ENCODE measurements at regions not wholly inside any gene's neighbourhood (a gene's known extent, or its start where the extent isn't known, plus 50 kb on each side); places are given as distances from the start of the nearest gene placed in this dataset.
"Not testable (repeated sequence)": the region's sequence is repeated elsewhere in the genome, so short reads cannot be mapped to it uniquely, and the experiment has no call there.

DNA sequence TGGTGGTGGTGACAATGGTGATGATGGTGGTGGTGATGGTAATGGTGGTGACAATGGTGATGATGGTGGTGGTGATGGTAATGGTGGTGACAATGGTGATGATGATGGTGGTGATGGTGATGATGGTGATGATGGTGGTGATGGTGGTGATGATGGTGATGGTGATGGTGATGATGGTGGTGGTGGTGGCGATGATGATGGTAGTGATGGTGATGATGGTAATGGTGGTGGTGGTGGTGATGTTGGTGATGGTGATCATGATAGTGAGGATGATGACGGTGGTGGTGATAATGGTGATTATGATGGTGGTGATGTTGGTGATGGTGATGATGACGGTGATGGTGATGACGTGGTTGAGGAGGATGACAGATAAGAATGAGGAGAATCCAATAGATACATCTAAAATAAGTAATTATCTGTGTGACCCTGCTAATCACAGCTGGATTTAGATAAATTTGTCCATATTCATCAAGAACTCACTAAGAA lies 170.7 kb upstream of the SFSWAP start:
- Histone ChIP-seq H3K36me3 (ENCODE audit: control insufficient read depth in 2 of 2, extremely low read depth in 1 of 2, insufficient read depth in 2 of 2, low read length in 2 of 2) (no peaks in the 10 kb centered on the region), H3K9me3 (ENCODE audit: control insufficient read depth, low read depth, low read length) (peaks cover 16% of the 10 kb centered on the region), H4K20me1 (ENCODE audit: control insufficient read depth, extremely low read depth, insufficient read depth, low read length) (no peaks in the 10 kb centered on the region), H3K4me1 (ENCODE audit: control insufficient read depth, extremely low read depth, insufficient read depth, low read length) (no peaks in the 10 kb centered on the region), H3K4me2 (ENCODE audit: control insufficient read depth, extremely low read depth, insufficient read depth, low read depth, low read length) (no peak overlapping the region), H2AFZ (ENCODE audit: control insufficient read depth, low read length) (no peak overlapping the region), H3K27ac (ENCODE audit: control insufficient read depth, insufficient read depth, low read length) (no peak overlapping the region), H3K4me3 (ENCODE audit: control insufficient read depth in 2 of 3, extremely low read depth in 1 of 3, insufficient read depth in 2 of 3, low read depth in 1 of 3, low read length in 3 of 3) (no peak overlapping the region), H3K9ac (ENCODE audit: control insufficient read depth, extremely low read depth, insufficient read depth, low read length) (no peak overlapping the region), H3K27me3 (ENCODE audit: control insufficient read depth, extremely low read depth, insufficient read depth, low read length) (no peaks in the 10 kb centered on the region), H3K79me2 (ENCODE audit: control insufficient read depth, insufficient read depth, low read length) (no peaks in the 10 kb centered on the region), H3K9me1 (ENCODE audit: control insufficient read depth, extremely low read depth, insufficient read depth, low read length) (no peaks in the 10 kb centered on the region)
- DNase-seq (ENCODE audit: low read depth, low spot score) (no peak), FAIRE-seq (no peak)
- dilution Hi-C loops (cut with MboI; ENCODE audit: extremely low pct_ligation_motif_present, low sequenced_read_pairs): no loop called here
- TF ChIP-seq, protein P1, sequence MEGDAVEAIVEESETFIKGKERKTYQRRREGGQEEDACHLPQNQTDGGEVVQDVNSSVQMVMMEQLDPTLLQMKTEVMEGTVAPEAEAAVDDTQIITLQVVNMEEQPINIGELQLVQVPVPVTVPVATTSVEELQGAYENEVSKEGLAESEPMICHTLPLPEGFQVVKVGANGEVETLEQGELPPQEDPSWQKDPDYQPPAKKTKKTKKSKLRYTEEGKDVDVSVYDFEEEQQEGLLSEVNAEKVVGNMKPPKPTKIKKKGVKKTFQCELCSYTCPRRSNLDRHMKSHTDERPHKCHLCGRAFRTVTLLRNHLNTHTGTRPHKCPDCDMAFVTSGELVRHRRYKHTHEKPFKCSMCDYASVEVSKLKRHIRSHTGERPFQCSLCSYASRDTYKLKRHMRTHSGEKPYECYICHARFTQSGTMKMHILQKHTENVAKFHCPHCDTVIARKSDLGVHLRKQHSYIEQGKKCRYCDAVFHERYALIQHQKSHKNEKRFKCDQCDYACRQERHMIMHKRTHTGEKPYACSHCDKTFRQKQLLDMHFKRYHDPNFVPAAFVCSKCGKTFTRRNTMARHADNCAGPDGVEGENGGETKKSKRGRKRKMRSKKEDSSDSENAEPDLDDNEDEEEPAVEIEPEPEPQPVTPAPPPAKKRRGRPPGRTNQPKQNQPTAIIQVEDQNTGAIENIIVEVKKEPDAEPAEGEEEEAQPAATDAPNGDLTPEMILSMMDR (optimal IDR thresholded peaks at IDR 0.05 in 1 of 3, IDR thresholded peaks at IDR 0.05 in 1 of 3, conservative IDR thresholded peaks at IDR 0.05 in 1 of 3; ENCODE audit: extremely low read depth in 1 of 3, insufficient read depth in 2 of 3, low read length in 3 of 3): no peak
- TF ChIP-seq EZH2 (IDR thresholded peaks at IDR 0.05; ENCODE audit: low read length): no peak

DNA sequence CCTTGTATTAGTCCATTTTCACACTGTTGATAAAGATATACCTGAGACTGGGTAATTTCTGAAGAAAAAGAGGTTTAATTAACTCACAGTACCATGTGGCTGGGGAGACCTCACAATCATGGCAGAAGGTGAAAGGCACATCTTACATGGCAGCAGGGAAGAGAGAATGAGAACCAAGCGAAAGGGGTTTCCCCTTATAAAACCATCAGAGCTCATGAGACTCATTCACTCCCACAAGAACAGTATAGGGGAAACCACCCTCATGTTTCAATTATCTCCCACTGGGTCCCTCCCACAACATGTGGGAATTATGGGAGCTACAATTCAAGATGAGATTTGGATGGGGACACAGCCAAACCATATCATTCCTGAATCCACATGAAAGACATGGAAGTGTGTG lies 169.4 kb upstream of the SFSWAP start:
- H3K27ac ChIP-seq (ENCODE audit: control insufficient read depth, insufficient read depth, low read length); H3K9ac ChIP-seq (ENCODE audit: control insufficient read depth, extremely low read depth, insufficient read depth, low read length); H3K9me1 ChIP-seq (ENCODE audit: control insufficient read depth, extremely low read depth, insufficient read depth, low read length); DNase-seq (ENCODE audit: low read depth, low spot score); H3K4me2 ChIP-seq (ENCODE audit: control insufficient read depth, extremely low read depth, insufficient read depth, low read depth, low read length); H3K4me1 ChIP-seq (ENCODE audit: control insufficient read depth, extremely low read depth, insufficient read depth, low read length); H2AFZ ChIP-seq (ENCODE audit: control insufficient read depth, low read length); H3K27me3 ChIP-seq (ENCODE audit: control insufficient read depth, extremely low read depth, insufficient read depth, low read length); dilution Hi-C loops (cut with MboI; ENCODE audit: extremely low pct_ligation_motif_present, low sequenced_read_pairs); H3K4me3 ChIP-seq (ENCODE audit: control insufficient read depth in 2 of 3, extremely low read depth in 1 of 3, insufficient read depth in 2 of 3, low read depth in 1 of 3, low read length in 3 of 3); H3K79me2 ChIP-seq (ENCODE audit: control insufficient read depth, insufficient read depth, low read length); FAIRE-seq; H4K20me1 ChIP-seq (ENCODE audit: control insufficient read depth, extremely low read depth, insufficient read depth, low read length); H3K36me3 ChIP-seq (ENCODE audit: control insufficient read depth in 2 of 2, extremely low read depth in 1 of 2, insufficient read depth in 2 of 2, low read length in 2 of 2): not testable (repeated sequence)
- peaks cover 16% of the 10 kb centered on the region for H3K9me3 ChIP-seq (ENCODE audit: control insufficient read depth, low read depth, low read length)

DNA sequence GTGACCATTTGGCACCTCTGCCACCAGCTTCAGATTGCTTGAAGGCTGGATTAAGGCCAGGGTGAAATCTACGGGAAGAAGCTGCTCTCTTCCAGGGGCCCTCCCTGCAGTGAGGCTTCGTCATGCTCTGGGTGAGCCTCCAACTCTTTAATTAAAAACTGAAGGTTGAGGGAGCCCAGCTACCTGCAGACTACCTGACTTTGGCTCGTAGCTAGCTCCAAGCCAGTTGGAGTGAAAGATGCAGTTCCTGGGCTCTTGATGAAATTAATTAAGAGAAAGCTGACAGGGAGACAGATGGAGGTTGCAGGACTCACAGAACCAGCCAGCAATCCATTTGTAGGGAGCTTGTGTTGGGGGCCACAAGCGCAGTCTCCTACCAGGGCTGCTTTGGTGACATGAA lies 168.5 kb upstream of the SFSWAP start:
- no peaks in the 10 kb centered on the region for H3K36me3 ChIP-seq (ENCODE audit: control insufficient read depth in 2 of 2, extremely low read depth in 1 of 2, insufficient read depth in 2 of 2, low read length in 2 of 2)
- H3K27ac ChIP-seq (ENCODE audit: control insufficient read depth, insufficient read depth, low read length): no peak overlapping the region
- DNase-seq (ENCODE audit: low read depth, low spot score) (no peak), FAIRE-seq (no peak)
- H2AFZ ChIP-seq (ENCODE audit: control insufficient read depth, low read length): no peak overlapping the region
- no peaks in the 10 kb centered on the region for H3K9me1 ChIP-seq (ENCODE audit: control insufficient read depth, extremely low read depth, insufficient read depth, low read length)
- dilution Hi-C loops (cut with MboI; ENCODE audit: extremely low pct_ligation_motif_present, low sequenced_read_pairs): no loop called here
- peaks cover 16% of the 10 kb centered on the region for H3K9me3 ChIP-seq (ENCODE audit: control insufficient read depth, low read depth, low read length)
- no peaks in the 10 kb centered on the region for H3K79me2 ChIP-seq (ENCODE audit: control insufficient read depth, insufficient read depth, low read length)
- H3K4me3 ChIP-seq (ENCODE audit: control insufficient read depth in 2 of 3, extremely low read depth in 1 of 3, insufficient read depth in 2 of 3, low read depth in 1 of 3, low read length in 3 of 3): no peak overlapping the region
- no peak overlapping the region for H3K4me2 ChIP-seq (ENCODE audit: control insufficient read depth, extremely low read depth, insufficient read depth, low read depth, low read length)
- no peak overlapping the region for H3K9ac ChIP-seq (ENCODE audit: control insufficient read depth, extremely low read depth, insufficient read depth, low read length)
- H3K27me3 ChIP-seq (ENCODE audit: control insufficient read depth, extremely low read depth, insufficient read depth, low read length): no peaks in the 10 kb centered on the region
- TF ChIP-seq, protein P1 (optimal IDR thresholded peaks at IDR 0.05 in 1 of 3, IDR thresholded peaks at IDR 0.05 in 1 of 3, conservative IDR thresholded peaks at IDR 0.05 in 1 of 3; ENCODE audit: extremely low read depth in 1 of 3, insufficient read depth in 2 of 3, low read length in 3 of 3): no peak
- no peak for TF ChIP-seq EZH2 (IDR thresholded peaks at IDR 0.05; ENCODE audit: low read length)
- H3K4me1 ChIP-seq (ENCODE audit: control insufficient read depth, extremely low read depth, insufficient read depth, low read length): no peaks in the 10 kb centered on the region
- H4K20me1 ChIP-seq (ENCODE audit: control insufficient read depth, extremely low read depth, insufficient read depth, low read length): no peaks in the 10 kb centered on the region

Measured in keratinocyte (primary cell).